ENCODE measurements at regions not wholly inside any gene's neighbourhood (a gene's known extent, or its start where the extent isn't known, plus 50 kb on each side); places are given as distances from the start of the nearest gene placed in this dataset.

GRCh38 chr12:127813147-127813546 is 453.8 kb upstream of the TMEM132C start:
- H3K79me2 ChIP-seq (ENCODE audit: insufficient read depth, low read length) = no peaks in the 10 kb centered on the region

GRCh38 chr12:127819056-127819455 is 447.9 kb upstream of the TMEM132C start:
- no peaks in the 10 kb centered on the region for H3K79me2 ChIP-seq (ENCODE audit: insufficient read depth, low read length)
- no peaks in the 10 kb centered on the region for H3K9me3 ChIP-seq (ENCODE audit: low read length)
- TF ChIP-seq, protein P1, sequence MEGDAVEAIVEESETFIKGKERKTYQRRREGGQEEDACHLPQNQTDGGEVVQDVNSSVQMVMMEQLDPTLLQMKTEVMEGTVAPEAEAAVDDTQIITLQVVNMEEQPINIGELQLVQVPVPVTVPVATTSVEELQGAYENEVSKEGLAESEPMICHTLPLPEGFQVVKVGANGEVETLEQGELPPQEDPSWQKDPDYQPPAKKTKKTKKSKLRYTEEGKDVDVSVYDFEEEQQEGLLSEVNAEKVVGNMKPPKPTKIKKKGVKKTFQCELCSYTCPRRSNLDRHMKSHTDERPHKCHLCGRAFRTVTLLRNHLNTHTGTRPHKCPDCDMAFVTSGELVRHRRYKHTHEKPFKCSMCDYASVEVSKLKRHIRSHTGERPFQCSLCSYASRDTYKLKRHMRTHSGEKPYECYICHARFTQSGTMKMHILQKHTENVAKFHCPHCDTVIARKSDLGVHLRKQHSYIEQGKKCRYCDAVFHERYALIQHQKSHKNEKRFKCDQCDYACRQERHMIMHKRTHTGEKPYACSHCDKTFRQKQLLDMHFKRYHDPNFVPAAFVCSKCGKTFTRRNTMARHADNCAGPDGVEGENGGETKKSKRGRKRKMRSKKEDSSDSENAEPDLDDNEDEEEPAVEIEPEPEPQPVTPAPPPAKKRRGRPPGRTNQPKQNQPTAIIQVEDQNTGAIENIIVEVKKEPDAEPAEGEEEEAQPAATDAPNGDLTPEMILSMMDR (IDR thresholded peaks at IDR 0.05; ENCODE audit: low read length) = no peak
- TF ChIP-seq EZH2 (IDR thresholded peaks at IDR 0.05; ENCODE audit: borderline replicate concordance, low read length) = no peak
- no peak overlapping the region for H3K4me3 ChIP-seq (ENCODE audit: low read depth, low read length, poor library complexity, severe bottlenecking)
- no peak overlapping the region for H3K4me2 ChIP-seq (ENCODE audit: low read length)
- no peaks in the 10 kb centered on the region for H3F3A ChIP-seq (ENCODE audit: insufficient read depth, low read length)
- no peaks in the 10 kb centered on the region for H4K20me1 ChIP-seq (ENCODE audit: insufficient read depth, low read length)
- H3K27ac ChIP-seq (ENCODE audit: low read depth, low read length, poor library complexity, severe bottlenecking) = no peak overlapping the region
- H3K36me3 ChIP-seq (ENCODE audit: insufficient read depth, low read length) = no peaks in the 10 kb centered on the region
- no peaks in the 10 kb centered on the region for H3K9me2 ChIP-seq (ENCODE audit: low read depth, low read length)
- no peak overlapping the region for H2AFZ ChIP-seq (ENCODE audit: low read length)
- H3K4me1 ChIP-seq (ENCODE audit: insufficient read depth, low read length, severe bottlenecking) = no peaks in the 10 kb centered on the region
- no peaks in the 10 kb centered on the region for H3K27me3 ChIP-seq (ENCODE audit: insufficient read depth, low read length)
- H3K9ac ChIP-seq (ENCODE audit: low read length) = no peak overlapping the region

More at GRCh38 chr12:127813147-127813546, 453.8 kb upstream of the TMEM132C start:
- no peak overlapping the region for H2AFZ ChIP-seq (ENCODE audit: low read length)
- no peaks in the 10 kb centered on the region for H3K4me1 ChIP-seq (ENCODE audit: insufficient read depth, low read length, severe bottlenecking)
- no peaks in the 10 kb centered on the region for H3K9me3 ChIP-seq (ENCODE audit: low read length)
- H3K4me3 ChIP-seq (ENCODE audit: low read depth, low read length, poor library complexity, severe bottlenecking) = no peak overlapping the region
- H3K9ac ChIP-seq (ENCODE audit: low read length) = no peak overlapping the region
- TF ChIP-seq, protein P1 (IDR thresholded peaks at IDR 0.05; ENCODE audit: low read length) = no peak
- no peak for TF ChIP-seq EZH2 (IDR thresholded peaks at IDR 0.05; ENCODE audit: borderline replicate concordance, low read length)
- H4K20me1 ChIP-seq (ENCODE audit: insufficient read depth, low read length) = no peaks in the 10 kb centered on the region
- H3F3A ChIP-seq (ENCODE audit: insufficient read depth, low read length) = no peaks in the 10 kb centered on the region
- H3K36me3 ChIP-seq (ENCODE audit: insufficient read depth, low read length) = no peaks in the 10 kb centered on the region
- no peak overlapping the region for H3K4me2 ChIP-seq (ENCODE audit: low read length)
- H3K9me2 ChIP-seq (ENCODE audit: low read depth, low read length) = no peaks in the 10 kb centered on the region
- H3K27ac ChIP-seq (ENCODE audit: low read depth, low read length, poor library complexity, severe bottlenecking) = no peak overlapping the region
- no peaks in the 10 kb centered on the region for H3K27me3 ChIP-seq (ENCODE audit: insufficient read depth, low read length)

DNA sequence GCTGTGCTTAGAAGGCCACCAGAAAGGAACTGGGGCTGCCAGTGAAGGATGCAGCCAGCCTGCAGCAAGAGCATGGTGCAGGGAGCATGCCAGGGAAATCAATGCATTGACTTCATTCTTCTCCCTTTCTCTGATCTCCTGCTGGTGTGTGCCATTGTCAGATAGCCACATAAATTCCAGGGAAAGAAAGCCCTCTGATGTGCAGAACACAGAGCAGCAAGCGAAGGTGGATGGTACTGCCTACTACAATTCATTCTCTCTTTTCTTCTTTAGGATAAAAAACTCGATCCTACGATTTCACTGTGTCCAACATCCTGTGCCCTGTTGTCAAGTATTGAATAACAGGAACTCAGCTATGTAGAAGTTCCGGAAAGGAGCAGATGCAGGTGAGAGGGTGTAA is 446.7 kb upstream of the TMEM132C start:
- no peak overlapping the region for H3K4me2 ChIP-seq (ENCODE audit: low read length)
- no peak overlapping the region for H2AFZ ChIP-seq (ENCODE audit: low read length)
- H3K4me1 ChIP-seq (ENCODE audit: insufficient read depth, low read length, severe bottlenecking) = no peaks in the 10 kb centered on the region
- no peaks in the 10 kb centered on the region for H3K9me3 ChIP-seq (ENCODE audit: low read length)
- no peaks in the 10 kb centered on the region for H3K27me3 ChIP-seq (ENCODE audit: insufficient read depth, low read length)
- H3K9me2 ChIP-seq (ENCODE audit: low read depth, low read length) = no peaks in the 10 kb centered on the region
- no peaks in the 10 kb centered on the region for H3F3A ChIP-seq (ENCODE audit: insufficient read depth, low read length)
- no peak overlapping the region for H3K4me3 ChIP-seq (ENCODE audit: low read depth, low read length, poor library complexity, severe bottlenecking)
- H3K9ac ChIP-seq (ENCODE audit: low read length) = no peak overlapping the region
- H3K27ac ChIP-seq (ENCODE audit: low read depth, low read length, poor library complexity, severe bottlenecking) = no peak overlapping the region
- no peaks in the 10 kb centered on the region for H4K20me1 ChIP-seq (ENCODE audit: insufficient read depth, low read length)
- TF ChIP-seq, protein P1 (IDR thresholded peaks at IDR 0.05; ENCODE audit: low read length) = no peak
- no peak for TF ChIP-seq EZH2 (IDR thresholded peaks at IDR 0.05; ENCODE audit: borderline replicate concordance, low read length)
- no peaks in the 10 kb centered on the region for H3K79me2 ChIP-seq (ENCODE audit: insufficient read depth, low read length)
- H3K36me3 ChIP-seq (ENCODE audit: insufficient read depth, low read length) = no peaks in the 10 kb centered on the region
